HG03175 (cell line): ENCODE measurements at regions not wholly inside any gene's neighbourhood (a gene's known extent, or its start where the extent isn't known, plus 50 kb on each side); places are given as distances from the start of the nearest gene placed in this dataset.
"Not testable (repeated sequence)": the region's sequence is repeated elsewhere in the genome, so short reads cannot be mapped to it uniquely, and the experiment has no call there.

Experiments
- ATAC-seq: cut with Tn5 transposase; IDR thresholded peaks from one replicate; pipeline ENCODE4 v1.9.1; 2021; ENCODE audit warnings: mild to moderate bottlenecking, moderate library complexity; ENCODE audit not compliant: unreplicated experiment

DNA sequence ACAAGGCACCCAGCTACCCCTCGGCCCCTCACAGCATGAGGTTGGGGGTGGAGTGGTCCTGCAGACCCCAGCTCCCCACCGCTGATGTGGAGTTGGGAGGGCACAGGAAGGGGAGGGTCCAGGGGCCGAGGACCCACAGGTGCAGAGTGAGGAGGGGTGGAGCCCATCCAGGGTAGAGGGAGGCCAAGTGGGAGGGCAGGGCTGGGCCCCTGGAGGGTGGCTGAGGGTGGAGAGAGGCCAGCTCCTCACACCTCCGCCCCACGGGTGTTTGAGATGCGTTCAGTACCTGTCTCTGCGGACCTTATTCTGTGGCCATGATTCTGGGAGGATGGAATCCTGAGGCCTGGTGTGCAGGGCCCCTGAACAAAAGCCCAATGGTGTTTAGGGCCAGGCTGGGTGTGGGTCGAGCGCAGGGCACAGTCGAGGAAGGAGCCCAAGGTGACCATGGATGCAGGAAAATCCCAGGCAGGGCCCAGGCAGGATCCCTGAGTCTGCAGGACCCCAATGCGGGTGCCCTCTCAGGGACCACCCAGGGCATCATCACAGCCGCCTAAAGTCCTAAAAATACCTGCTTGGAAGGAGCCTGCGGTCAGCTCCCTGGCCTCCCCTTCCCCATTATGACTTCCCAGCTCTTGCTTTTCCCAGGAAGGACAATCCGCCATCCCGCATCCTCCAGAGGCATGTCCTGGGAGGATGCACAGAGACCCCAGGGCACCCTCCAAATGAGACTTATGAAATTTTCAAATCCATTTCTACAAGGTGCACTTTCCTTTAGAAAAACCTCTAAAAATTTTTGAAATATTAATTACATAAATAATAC lies 377.1 kb upstream of the SFSWAP start:
- ATAC-seq = no peak

DNA sequence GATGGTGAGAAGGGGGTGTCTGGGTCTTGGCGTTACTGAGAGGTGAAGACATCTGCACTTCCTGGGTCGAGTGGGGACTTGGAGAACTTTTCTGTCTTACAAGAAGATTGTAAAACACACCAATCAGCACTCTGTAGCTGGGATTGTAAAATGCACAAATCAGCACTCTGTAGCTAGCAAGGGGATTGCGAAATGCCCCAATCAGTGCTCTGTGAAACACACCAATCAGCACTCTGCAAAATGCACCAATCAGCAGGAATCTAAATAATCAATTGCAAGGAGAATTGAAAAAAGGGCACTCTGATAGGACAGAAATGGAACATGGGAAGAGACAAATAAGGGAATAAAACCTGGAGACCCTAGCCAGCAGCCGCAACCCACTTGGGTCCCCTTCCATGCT lies 376.1 kb upstream of the SFSWAP start:
- no peak for ATAC-seq

DNA sequence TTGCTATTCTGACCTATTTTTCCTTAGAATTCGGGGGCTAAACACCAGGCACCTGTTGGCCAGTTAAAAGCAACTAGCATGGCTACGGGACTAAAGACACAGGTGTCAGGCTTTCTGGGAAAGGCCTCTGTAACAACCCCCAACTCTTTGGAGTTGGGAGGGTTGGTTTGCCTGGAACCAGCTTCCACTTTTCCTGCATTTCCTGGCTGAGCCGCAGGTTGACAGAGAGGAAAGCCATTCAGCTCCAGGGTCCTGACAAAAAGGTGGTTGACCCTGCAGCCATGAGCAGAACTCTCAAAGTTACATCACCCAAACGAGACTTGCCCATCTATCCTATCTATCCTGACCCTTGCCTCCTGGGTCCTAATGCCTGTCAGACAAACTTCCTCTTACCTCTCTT lies 375.4 kb upstream of the SFSWAP start:
- ATAC-seq = no peak

- not testable (repeated sequence) for ATAC-seq
Measured at GRCh38 chr12:131337861-131338260, 373.0 kb upstream of the SFSWAP start.

- ATAC-seq = no peak
Measured at GRCh38 chr12:131340616-131341210, 370.2 kb upstream of the SFSWAP start.

- not testable (repeated sequence) for ATAC-seq
Measured at GRCh38 chr12:131341608-131342007, 369.3 kb upstream of the SFSWAP start.

DNA sequence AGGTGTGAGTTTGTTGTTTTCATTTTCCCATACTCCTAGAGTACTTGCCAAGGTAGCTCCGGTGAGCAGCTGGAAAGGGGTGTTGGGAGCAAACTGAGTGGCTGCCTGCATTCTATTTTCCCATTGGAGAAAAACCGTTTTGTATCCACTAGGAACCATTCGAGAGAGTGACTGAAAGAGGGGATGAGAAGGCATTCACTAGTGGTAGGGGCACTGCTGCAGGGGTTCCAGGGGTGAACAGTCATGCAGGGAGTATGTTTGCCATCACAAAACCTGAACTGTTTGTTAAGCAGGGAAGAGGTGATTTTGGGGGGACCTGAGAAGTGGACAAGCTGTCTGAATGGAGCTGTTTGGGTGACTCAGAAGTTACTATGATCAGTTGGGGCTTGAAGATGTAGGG lies 367.5 kb upstream of the SFSWAP start:
- ATAC-seq = not testable (repeated sequence)

- not testable (repeated sequence) for ATAC-seq
Measured at GRCh38 chr12:131344715-131345520, 366.0 kb upstream of the SFSWAP start.

- ATAC-seq = no peak
Measured at GRCh38 chr12:131345521-131346436, 365.1 kb upstream of the SFSWAP start.

DNA sequence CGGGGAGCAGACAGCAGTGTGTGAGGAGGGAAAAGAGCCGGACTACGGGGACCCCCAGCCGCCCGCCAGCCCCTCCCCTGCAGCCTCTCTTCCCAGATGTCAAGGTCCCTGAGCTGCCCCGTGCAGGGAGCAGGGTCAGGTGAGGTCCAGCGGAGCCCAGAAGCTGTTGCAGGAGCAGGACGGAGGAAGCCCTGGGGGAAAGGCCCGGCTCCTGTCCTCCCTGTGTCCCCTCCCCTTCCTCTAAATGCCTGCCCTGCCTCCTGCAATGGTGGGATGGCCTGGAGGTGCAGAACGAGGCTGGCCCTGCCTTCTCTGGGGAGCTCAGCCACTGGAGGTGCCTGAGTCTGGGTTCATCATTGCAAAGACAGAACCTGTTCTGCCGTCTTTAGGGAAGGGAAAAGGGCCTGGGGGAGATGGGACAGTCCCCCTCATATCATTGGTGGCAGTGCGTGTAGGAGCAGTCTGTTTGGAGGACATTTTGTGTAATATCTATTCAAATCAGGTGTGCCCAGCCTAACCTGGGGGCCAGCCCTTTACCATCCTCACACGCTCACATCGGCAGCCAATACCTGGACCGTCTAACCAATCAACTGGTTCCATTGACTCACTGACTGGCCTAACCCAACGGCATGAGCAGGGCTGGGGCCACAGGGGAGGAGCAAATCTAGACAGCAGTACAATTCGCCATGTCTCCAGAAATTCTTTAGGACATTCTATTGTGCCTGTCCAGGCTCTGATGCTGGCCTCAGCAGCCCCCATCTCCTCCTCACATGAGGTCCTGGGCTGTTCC lies 364.1 kb upstream of the SFSWAP start:
- ATAC-seq = no peak

DNA sequence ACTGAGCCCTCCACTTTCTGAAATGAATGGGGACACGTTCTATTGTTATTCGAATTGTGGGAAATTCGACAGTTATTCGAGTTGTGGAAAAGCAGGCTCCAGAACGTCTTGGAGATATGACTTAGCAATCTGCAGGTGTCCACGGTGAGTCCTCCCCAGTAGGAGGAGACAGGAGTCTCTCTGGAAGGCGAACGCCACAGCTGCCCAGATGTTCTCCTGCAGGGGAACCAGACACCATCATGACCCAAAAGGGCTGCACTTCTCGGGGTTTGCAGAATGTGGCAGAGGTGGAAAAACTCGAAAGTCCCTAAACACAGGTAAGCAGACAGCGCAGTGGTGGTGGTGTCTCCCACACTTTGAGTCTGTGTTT lies 363.6 kb upstream of the SFSWAP start:
- no peak for ATAC-seq

- no peak for ATAC-seq
Measured at GRCh38 chr12:131347732-131348131, 363.2 kb upstream of the SFSWAP start.

DNA sequence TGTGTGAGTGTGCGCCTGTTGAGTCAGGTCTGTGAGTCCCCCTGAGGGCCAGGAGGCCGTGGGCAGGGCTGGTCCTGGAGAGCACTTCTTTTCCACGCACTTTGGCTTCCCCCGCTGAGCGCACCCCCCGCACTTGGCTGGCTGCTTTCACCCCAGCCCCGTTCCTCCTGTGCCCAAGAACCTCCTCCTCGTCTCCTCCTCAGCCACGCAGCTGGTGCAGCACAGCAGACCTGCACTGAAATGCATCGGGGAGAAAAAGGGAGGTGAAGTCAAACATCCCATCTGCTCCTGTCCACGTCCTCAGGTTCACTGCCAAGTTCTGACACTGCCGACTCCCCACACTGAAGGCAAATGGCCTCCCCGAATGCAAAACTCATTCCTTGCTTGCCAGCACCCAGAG lies 362.7 kb upstream of the SFSWAP start:
- ATAC-seq = no peak

- no peak for ATAC-seq
Measured at GRCh38 chr12:131348646-131349045, 362.2 kb upstream of the SFSWAP start.

GRCh38 chr12:131349397-131350127 lies 361.3 kb upstream of the SFSWAP start:
- no peak for ATAC-seq

DNA sequence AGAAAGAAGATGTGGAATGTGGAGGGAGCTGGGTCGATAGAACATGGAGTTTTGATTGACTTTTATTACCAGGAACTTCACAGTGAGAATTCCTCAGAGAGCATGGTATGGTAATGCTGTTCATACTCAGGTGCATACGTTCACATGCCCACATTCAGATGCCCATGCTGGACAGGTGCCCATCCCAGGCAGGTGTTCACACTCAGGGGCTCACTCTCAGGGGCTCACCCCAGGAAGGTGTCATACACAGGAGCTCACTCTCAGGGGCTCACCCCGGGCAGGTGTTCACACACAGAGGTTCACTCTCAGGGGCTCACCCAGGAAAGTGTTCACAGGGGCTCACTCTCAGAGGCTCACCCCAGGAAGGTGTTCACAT lies 360.0 kb upstream of the SFSWAP start:
- ATAC-seq = no peak

- ATAC-seq = no peak
Measured at GRCh38 chr12:131351319-131352028, 359.4 kb upstream of the SFSWAP start.

- ATAC-seq = no peak
Measured at GRCh38 chr12:131352296-131352900, 358.5 kb upstream of the SFSWAP start.
